Thyroid gland (tissue), 4 donors: ENCODE measurements at regions not wholly inside any gene's neighbourhood (a gene's known extent, or its start where the extent isn't known, plus 50 kb on each side); places are given as distances from the start of the nearest gene placed in this dataset.

ENCODE experiments used
- POLR2A ChIP-seq, 2 donors: fragments of 450-650 bp; IDR thresholded peaks; one replicate each; pipeline ENCODE4 v1.6.1; 2017; ENCODE audit warnings: antibody characterized with exemption in 2 of 2, mild to moderate bottlenecking in 2 of 2, moderate library complexity in 1 of 2
- TF ChIP-seq, protein P1 (sequence below), 6 experiments: fragments of 200-600 bp in 3 of 6; fragments of 450-650 bp in 3 of 6; sonication (generic) in 3 of 6; IDR thresholded peaks; one replicate each; pipeline ENCODE4 v1.5.1; 2016 to 2019; ENCODE audit warnings: antibody characterized with exemption in 6 of 6, mild to moderate bottlenecking in 2 of 6, inconsistent platforms in 1 of 6, moderate library complexity in 1 of 6

DNA sequence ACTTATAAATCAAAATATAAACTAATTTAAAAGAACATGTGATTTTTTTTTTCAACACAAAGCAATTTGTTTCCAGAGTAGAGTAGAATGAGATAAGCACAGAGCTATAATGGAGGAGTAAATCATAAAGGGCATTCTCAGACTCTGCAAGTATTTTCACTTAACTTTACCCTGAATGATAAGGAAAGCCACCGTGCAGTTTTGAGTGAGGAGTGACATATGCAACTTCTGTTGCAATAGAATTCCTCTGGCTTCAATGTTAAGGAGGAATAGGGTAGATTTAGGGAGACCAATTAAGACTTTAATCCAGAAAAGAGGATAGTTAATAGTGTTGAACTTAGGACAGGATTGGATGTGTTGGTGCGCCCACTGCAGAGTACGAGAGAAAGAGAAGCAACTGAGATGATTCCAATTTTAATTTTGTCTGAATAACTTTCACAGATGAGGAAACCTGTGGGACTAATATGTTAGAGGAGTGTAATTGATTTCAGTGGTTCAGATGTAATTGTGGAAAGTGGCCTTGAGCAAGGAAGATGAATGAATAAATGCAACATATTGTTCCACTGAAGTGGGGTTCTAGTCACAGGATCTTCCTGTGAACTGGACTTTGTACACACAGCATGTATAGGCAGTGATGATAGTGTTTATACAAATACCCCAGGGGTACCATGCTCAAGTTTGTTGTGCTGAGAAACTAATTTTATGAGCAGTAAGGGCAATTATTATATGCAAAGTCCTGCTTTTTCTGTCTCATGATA lies 255.5 kb upstream of the ANO3 start:
- TF ChIP-seq, protein P1, sequence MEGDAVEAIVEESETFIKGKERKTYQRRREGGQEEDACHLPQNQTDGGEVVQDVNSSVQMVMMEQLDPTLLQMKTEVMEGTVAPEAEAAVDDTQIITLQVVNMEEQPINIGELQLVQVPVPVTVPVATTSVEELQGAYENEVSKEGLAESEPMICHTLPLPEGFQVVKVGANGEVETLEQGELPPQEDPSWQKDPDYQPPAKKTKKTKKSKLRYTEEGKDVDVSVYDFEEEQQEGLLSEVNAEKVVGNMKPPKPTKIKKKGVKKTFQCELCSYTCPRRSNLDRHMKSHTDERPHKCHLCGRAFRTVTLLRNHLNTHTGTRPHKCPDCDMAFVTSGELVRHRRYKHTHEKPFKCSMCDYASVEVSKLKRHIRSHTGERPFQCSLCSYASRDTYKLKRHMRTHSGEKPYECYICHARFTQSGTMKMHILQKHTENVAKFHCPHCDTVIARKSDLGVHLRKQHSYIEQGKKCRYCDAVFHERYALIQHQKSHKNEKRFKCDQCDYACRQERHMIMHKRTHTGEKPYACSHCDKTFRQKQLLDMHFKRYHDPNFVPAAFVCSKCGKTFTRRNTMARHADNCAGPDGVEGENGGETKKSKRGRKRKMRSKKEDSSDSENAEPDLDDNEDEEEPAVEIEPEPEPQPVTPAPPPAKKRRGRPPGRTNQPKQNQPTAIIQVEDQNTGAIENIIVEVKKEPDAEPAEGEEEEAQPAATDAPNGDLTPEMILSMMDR (IDR thresholded peaks at IDR 0.05): no peak
- no peak for TF ChIP-seq POLR2A (IDR thresholded peaks at IDR 0.05)
